Spinal cord (tissue), 9 donors: ENCODE measurements at regions not wholly inside any gene's neighbourhood (a gene's known extent, or its start where the extent isn't known, plus 50 kb on each side); places are given as distances from the start of the nearest gene placed in this dataset.

Experiments
- DNase-seq, 6 donors: peaks; one replicate each; pipeline versions ENCODE4 v3.0.0 to v3.0.0-alpha.2; 2013 to 2015; ENCODE audit warnings: low spot score in 6 of 6, low read depth in 4 of 6
- H3K27ac ChIP-seq: one replicate; pipeline ENCODE4 v1.5.1; 2013; ENCODE audit warnings: low read depth, low read length, control low read depth
- H3K27me3 ChIP-seq: one replicate; pipeline ENCODE4 v1.6.1; 2013; ENCODE audit warnings: low read length; ENCODE audit not compliant: control insufficient read depth, insufficient read depth
- H3K36me3 ChIP-seq: one replicate; pipeline ENCODE4 v1.6.1; 2013; ENCODE audit warnings: low read length; ENCODE audit not compliant: control insufficient read depth, insufficient read depth
- H3K4me1 ChIP-seq: one replicate; pipeline ENCODE4 v1.6.1; 2013; ENCODE audit warnings: low read length; ENCODE audit not compliant: control insufficient read depth, insufficient read depth
- H3K4me3 ChIP-seq: one replicate; pipeline ENCODE4 v1.5.1; 2013; ENCODE audit warnings: low read depth, low read length, control low read depth
- H3K9me3 ChIP-seq: one replicate; pipeline ENCODE4 v1.6.1; 2013; ENCODE audit warnings: low read length; ENCODE audit not compliant: control insufficient read depth, insufficient read depth
- WGBS: methylation state at CpG from one replicate; pipeline ENCODE4 v1.1.5; 2013; ENCODE audit warnings: missing lambda C conversion rate; ENCODE audit not compliant: insufficient coverage; 5-methylcytosine and 5-hydroxymethylcytosine counted together
- donor health status: healthy.

GRCh38 chr12:13596714-13597113 is 384.7 kb downstream of the GRIN2B start:
- WGBS, result 75% methylated on average over 1 of the region's 1 CpG
- Histone ChIP-seq H3K27me3 (no peaks in the 10 kb centered on the region), H3K9me3 (no peaks in the 10 kb centered on the region), H3K27ac (no peak overlapping the region), H3K4me1 (no peaks in the 10 kb centered on the region), H3K4me3 (no peak overlapping the region), H3K36me3 (no peaks in the 10 kb centered on the region)
- no peak for DNase-seq

- no peaks in the 10 kb centered on the region for H3K27me3 ChIP-seq
- H3K4me1 ChIP-seq, result no peaks in the 10 kb centered on the region
- no peak overlapping the region for H3K4me3 ChIP-seq
- DNase-seq, result peak in 5 of 6 donors; percentile 15 to 84 (median 23)
- no peaks in the 10 kb centered on the region for H3K9me3 ChIP-seq
- 80% methylated on average over 1 of the region's 2 CpGs for WGBS
- no peaks in the 10 kb centered on the region for H3K36me3 ChIP-seq
- no peak overlapping the region for H3K27ac ChIP-seq
Observed at GRCh38 chr12:13595536-13596443, 385.6 kb downstream of the GRIN2B start.

GRCh38 chr12:13594731-13595514 is 386.5 kb downstream of the GRIN2B start:
- Histone ChIP-seq H3K9me3 (no peaks in the 10 kb centered on the region), H3K27me3 (no peaks in the 10 kb centered on the region), H3K4me3 (no peak overlapping the region), H3K27ac (no peak overlapping the region), H3K4me1 (no peaks in the 10 kb centered on the region), H3K36me3 (no peaks in the 10 kb centered on the region)
- no peak for DNase-seq
- 97% methylated on average over 3 of the region's 5 CpGs for WGBS

- 67% methylated on average over 1 of the region's 3 CpGs for WGBS
Observed at GRCh38 chr12:13592063-13592942, 389.1 kb downstream of the GRIN2B start.

GRCh38 chr12:13591488-13591887 is 389.9 kb downstream of the GRIN2B start:
- no peak overlapping the region for H3K4me3 ChIP-seq
- H3K9me3 ChIP-seq, result no peaks in the 10 kb centered on the region
- no peaks in the 10 kb centered on the region for H3K27me3 ChIP-seq
- H3K36me3 ChIP-seq, result no peaks in the 10 kb centered on the region
- no peaks in the 10 kb centered on the region for H3K4me1 ChIP-seq
- H3K27ac ChIP-seq, result no peak overlapping the region
- no peak for DNase-seq

More at GRCh38 chr12:13592063-13592942, 389.1 kb downstream of the GRIN2B start:
- Histone ChIP-seq H3K36me3 (no peaks in the 10 kb centered on the region), H3K27me3 (no peaks in the 10 kb centered on the region), H3K4me3 (no peak overlapping the region), H3K9me3 (no peaks in the 10 kb centered on the region), H3K4me1 (no peaks in the 10 kb centered on the region), H3K27ac (no peak overlapping the region)
- no peak for DNase-seq

- no peak overlapping the region for H3K4me3 ChIP-seq
- no peaks in the 10 kb centered on the region for H3K4me1 ChIP-seq
- DNase-seq, result no peak
- H3K9me3 ChIP-seq, result no peaks in the 10 kb centered on the region
- WGBS, result 92% methylated on average over 2 of the region's 6 CpGs
- no peaks in the 10 kb centered on the region for H3K36me3 ChIP-seq
- H3K27ac ChIP-seq, result no peak overlapping the region
- H3K27me3 ChIP-seq, result no peaks in the 10 kb centered on the region
Observed at GRCh38 chr12:13591059-13591458, 390.3 kb downstream of the GRIN2B start.

- Histone ChIP-seq H3K27ac (no peak overlapping the region), H3K4me3 (no peak overlapping the region), H3K27me3 (no peaks in the 10 kb centered on the region), H3K36me3 (no peaks in the 10 kb centered on the region), H3K4me1 (peaks cover 4% of the 10 kb centered on the region), H3K9me3 (no peaks in the 10 kb centered on the region)
- WGBS, result no CpG with 5 or more reads among the region's 4 CpGs
- DNase-seq, result peak in 1 of 6 donors; percentile 32
Observed at GRCh38 chr12:13588574-13588973, 392.0 kb downstream of the EMP1 start.

- H3K27ac ChIP-seq, result no peak overlapping the region
- no peaks in the 10 kb centered on the region for H3K36me3 ChIP-seq
- peaks cover 5% of the 10 kb centered on the region for H3K4me1 ChIP-seq
- no peak overlapping the region for H3K4me3 ChIP-seq
- no CpG with 5 or more reads among the region's 5 CpGs for WGBS
- H3K27me3 ChIP-seq, result no peaks in the 10 kb centered on the region
- DNase-seq, result no peak
- H3K9me3 ChIP-seq, result no peaks in the 10 kb centered on the region
Observed at GRCh38 chr12:13587721-13588390, 391.3 kb downstream of the EMP1 start.

GRCh38 chr12:13586361-13586760 is 389.8 kb downstream of the EMP1 start:
- H3K36me3 ChIP-seq, result no peaks in the 10 kb centered on the region
- no peaks in the 10 kb centered on the region for H3K9me3 ChIP-seq
- WGBS, result 100% methylated on average over 1 of the region's 5 CpGs
- no peak overlapping the region for H3K27ac ChIP-seq
- no peak for DNase-seq
- H3K4me3 ChIP-seq, result no peak overlapping the region
- H3K27me3 ChIP-seq, result no peaks in the 10 kb centered on the region
- H3K4me1 ChIP-seq, result peaks cover 5% of the 10 kb centered on the region
